DMS114 treated with DMSO at 0.1 percent for 48 hours (cell line): ENCODE measurements at regions not wholly inside any gene's neighbourhood (a gene's known extent, or its start where the extent isn't known, plus 50 kb on each side); places are given as distances from the start of the nearest gene placed in this dataset.

Experiments
- DNase-seq: peaks from one replicate; lab custom pipeline; 2025; ENCODE audit not compliant: unreplicated experiment; lab: John Stamatoyannopoulos, UW

DNA sequence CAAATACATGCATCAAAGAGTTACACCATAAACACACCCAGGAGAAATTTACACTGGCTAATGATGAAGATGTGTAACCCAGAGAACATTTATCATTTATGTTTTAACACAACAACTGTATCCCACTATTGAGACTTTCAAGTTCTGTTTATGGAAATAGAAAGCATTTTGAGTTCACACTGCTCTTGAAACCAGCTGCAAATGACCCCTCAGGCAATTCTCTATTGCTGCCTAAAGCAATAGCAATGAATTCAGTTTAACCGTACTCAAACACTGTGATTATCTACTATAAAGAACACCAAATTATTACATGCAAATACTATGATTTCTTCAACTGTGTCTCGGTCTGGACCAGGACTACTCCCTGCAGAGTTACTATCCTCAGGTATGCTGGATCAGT, 452.7 kb upstream of the NRXN1 start:
- no peak for DNase-seq

DNA sequence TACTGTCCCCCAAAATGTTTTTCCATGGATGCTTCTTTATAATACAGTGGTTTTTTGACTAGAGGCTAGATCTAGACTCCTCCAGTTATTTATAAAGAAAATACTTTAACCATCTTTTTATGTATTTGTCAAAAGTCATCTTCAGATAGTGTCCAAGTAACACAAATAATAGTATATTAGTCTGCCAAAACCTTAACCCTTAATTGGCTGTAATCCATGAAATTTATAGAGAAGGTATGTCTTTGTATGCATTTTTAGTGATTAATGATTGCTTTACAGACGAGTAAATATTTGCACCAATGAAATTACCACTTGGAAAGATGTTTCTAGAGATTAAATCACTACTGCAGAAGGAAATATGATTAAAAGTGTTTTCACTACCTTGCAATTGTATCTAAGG, 451.8 kb upstream of the NRXN1 start:
- no peak for DNase-seq

DNA sequence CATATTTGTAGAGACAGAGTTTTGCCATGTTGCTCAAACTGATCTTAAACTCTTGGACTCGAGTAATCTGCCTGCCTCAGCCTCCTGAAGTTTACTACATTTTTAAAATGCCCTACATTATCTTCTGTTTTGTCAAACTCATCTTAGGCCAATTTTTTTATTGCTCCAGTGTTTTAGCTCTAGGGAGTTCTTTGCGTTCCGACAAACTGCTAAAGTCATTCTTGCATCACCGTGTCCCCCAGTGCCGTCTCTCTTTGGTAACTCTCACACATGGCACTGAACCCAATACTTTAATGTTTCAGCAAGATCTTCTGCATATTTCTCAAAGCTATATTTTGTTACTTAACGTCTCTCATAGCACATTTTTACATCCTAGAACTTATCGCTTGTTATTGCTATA, 440.9 kb upstream of the NRXN1 start:
- no peak for DNase-seq

DNA sequence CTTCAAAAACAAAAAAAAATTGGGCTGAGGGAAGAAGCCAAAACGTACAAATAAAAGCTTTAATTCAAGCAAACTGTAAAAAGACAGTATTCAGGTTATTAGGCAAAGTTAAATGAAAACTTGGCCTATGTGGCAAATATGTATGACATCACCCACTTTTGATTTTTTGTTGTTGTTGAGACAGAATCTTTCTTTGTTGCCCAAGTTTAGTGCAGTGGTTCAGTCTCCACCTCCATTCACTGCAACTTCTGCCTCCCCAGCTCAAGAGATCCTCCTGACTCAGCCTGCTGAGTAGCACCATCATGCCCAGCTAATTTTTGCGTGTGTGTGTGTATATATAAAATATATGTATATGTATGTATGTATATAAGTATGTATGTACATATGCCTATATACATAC, 440.4 kb upstream of the NRXN1 start:
- DNase-seq, result no peak

DNA sequence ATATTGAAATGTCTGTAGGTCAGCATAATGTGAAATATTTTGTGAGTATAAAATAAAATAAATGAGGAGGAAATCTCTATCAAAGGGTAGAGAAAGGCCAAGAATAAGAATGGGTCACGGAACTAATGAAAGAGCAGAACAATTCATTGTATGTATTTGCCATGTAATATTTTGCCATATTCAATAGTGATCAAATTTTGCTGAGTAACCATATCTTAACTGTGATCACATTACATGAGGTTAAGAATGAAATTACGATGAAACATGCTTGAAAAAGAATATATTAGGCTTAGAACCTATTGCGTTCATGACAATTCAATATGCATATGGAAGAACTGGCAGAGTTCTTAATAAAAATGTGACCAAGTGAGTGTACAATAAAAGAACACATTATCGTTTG, 437.2 kb upstream of the NRXN1 start:
- no peak for DNase-seq

DNA sequence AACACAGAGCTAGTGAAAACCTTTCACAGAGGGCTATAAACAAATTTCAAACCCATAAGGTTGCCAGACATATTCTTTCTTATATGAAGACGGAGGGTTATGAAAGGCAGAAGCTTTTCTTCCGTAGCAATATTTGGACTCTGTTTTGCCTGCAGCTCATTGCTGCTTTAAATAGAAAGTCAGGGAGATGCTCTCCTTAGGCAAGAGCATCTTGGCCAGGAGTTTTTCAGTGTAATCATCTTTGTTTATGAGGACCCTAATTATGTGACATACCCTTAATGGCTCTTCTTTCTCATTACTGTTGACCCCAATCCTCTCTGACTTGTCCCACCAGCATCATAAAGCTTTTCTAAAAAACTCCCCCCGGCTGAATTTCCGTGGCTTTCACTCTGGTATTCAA, 433.4 kb upstream of the NRXN1 start:
- no peak for DNase-seq

DNA sequence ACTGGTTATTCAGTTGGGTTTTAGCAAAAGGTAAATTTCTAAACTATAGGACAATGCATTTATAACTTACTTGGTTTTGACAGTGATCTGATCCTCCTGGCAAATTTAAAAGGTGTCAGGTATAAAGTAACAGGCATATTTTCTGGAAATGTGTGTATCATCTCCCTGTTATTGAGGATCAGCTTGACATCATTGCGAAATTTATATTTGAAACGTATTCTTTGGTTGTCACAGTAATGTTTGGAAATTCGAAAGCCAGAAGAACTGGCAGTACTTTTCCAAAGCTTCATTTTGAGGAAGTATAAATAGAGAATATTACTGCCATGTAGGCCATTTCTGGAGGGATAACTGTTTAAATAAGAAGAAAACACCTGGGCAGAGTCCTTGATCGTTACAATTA, 422.2 kb upstream of the NRXN1 start:
- no peak for DNase-seq

DNA sequence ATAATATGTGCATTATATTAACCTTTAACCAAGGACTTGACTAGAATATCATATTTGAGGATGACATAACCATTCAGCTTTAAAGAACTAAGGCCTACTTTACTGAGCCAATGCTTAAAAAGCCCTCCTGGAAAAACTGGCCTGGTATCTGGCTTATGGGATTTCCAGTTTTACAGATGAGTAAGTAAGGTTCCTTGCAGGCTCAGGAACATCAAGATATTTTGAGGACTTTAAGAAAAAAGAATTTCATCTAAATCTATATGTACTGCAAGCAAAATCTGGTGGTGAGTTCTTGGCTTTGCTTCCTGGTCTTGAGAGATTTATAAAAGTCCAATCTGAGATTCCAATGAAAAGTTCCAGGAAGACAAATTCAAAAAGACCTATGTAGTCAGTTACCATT, 417.0 kb upstream of the NRXN1 start:
- DNase-seq, result no peak

DNA sequence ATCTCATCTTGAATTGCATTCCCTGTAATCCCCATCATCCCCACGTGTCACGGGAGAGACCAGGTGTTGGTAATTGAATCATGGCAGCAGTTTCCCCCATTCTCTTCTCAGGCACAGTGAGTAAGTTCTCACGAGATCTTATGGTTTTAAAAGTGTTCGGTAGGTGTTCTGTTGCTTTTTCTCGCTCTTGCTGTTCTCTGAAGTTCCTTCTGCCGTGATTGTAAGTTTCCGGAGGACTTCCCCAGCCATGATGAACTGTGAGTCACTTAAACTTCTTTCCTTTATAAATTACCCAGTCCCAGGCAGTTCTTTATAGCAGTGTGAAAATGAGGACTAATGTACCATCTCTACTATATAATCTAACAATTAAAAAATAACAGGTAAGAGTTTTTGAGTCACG, 409.9 kb upstream of the NRXN1 start:
- DNase-seq, result no peak

DNA sequence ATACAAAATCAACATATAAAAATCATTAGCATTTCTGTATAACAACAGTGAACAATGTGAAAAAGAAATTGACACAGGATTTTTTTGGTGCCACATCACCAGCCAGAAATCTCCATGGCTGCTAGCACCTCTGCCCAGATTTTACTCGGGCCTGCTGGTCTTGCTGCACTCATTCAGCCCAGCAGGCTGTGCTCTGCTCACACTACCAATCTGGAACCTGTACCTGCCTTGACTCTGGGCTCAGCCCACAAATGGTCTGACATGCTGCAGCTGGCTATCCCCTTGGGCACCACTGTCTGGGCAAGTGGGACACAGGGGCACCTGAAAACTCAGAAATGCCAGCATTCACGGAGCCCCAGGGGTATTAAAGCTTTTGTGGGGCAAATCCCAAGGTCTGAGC, 392.5 kb upstream of the NRXN1 start:
- no peak for DNase-seq

DNA sequence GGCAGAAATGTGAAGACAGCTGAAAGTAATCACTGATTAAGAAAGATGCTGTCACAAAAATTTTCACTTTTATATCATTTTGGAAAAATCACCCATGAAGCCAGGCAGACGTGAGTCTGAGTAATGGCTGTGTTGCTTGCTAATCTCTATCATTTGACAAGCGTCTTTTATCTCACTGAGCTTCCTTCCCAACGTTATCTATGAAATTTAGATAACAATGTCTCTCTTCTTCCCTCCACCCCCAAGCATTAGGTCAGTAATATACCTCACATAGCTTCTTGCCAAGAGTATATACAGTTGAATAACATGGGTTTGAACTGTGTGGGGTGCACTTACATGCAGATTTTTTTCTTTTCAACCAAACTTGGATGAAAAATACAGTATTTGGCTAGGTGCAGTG, 388.6 kb upstream of the NRXN1 start:
- DNase-seq, result no peak

DNA sequence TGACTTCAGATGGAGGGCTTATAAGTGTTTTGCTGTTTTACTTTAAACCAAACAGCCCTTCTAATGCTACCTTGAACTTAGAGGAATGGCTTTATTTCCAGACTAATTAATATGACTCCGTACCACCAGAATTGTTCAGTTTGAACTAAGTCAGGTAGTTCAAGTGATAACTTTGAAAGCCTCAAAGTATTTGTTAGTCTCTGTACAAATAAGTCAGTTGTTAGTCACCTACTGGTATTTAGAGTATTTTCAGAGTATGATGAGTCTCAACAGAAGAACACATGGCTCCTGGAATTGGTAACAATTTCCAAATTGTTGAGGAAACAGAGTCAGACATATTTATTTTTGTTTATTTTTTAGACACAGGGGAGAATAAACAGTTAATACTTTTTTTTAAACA, 381.8 kb upstream of the NRXN1 start:
- DNase-seq, result no peak

DNA sequence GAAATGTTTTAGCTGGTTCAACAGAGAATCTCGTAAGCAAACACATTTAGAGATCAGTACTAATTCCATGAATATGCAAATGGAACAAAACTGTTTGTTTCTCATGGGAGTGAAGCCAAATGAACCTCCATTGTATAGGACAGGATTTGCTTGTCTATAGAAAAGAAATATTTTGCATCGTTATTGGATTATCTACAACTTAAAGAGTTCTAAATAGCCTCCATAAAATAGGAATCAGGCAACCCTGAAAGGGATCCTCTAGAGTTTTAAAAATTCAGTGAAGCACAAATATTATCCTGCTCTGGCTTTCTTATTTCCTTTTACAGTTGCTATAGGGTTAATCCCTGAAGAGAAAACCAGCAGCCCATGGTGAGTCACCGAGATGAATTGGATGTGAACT, 378.4 kb upstream of the NRXN1 start:
- DNase-seq, result no peak

DNA sequence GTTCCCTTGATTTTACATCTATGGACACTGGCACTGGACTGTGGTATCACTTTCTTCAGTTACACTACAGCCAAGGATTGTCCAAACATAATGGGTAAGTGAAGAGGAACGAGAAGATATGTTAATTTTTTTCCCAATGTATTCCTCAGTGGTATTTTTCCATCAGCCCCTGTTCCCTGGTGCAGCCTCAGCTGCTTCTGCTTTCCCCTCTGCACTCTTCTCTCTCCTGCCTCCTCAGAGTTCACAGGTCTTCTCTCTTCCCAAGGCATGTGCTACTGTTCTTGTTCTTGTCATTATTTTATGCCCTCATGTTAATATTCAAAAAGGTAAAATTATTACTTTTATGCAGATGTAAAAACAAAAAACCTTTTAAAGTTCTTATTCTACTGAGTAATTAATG, 378.0 kb upstream of the NRXN1 start:
- no peak for DNase-seq

DNA sequence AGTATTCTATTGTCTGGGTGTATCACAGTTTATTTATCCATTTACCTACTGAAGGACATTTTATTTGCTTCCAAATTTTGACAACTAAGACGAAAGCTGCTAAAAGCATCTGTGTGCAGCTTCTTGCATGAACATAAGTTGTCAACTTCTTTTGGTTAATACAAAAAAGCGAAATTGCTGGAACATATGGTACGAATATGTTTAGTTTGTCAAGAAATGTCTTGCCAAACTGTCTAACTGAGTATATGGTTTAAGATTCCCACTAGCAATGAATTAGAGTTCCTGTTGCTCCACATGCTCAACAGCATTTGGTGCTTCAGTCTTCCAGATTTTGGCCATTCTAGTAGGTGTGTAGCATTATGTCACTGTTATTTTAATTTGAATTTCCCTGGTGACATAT, 372.3 kb upstream of the NRXN1 start:
- DNase-seq, result no peak

DNA sequence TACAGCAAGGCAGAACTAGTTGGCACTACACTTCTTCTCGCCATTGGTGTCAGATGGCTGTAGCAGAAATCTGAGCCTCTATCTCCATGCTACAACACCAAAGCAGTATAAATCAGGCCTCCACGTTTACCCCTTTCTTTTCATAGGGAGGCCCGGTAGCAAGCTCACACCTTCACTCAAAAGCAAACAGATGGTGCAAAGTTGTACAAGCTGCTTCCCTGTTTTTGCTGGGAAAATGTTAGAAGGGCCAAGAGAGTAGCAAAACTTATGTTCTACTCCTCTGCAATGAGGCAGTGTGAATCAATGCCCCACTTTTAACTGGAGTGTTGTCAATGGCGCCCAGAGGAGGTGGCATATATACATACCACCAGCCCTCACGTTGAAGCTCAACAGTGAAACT, 369.6 kb upstream of the NRXN1 start:
- DNase-seq, result no peak

DNA sequence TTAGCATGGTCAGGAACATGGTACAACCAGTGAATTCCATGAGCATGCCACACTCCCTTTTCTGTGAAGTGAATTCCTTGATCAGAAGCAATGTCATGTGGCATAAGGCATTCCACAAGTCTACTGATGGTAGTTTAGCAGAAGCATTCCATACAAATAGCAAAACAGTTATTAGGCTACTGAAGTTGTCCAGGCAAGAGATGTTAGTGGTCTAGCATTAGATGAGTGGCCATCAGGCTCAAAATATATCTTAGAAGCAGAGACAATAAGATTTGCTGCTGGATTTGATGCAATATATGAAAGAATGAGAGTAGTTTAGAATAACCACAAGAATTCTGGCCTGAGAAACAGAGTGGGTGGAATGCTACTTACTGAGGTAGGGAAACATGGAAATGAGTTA, 355.3 kb upstream of the NRXN1 start:
- DNase-seq, result no peak

DNA sequence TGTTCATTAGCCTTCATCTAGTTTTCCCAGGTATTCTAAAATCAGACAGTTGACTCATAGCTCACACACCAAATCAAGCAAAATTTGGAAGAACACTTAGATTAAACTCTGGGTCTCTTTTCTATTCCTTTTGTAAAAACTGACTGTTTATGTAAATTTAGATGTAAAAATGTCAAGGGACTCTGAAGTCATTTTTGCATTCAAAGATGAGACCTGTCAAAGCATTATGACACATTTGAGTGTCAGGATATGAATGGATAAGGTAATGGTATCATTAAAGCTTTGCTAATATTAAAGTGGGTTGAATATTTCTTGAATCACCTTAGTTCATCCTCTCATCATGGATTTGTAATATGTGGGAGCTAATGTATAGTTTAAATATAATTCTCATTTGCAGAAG, 348.1 kb upstream of the NRXN1 start:
- DNase-seq, result no peak

DNA sequence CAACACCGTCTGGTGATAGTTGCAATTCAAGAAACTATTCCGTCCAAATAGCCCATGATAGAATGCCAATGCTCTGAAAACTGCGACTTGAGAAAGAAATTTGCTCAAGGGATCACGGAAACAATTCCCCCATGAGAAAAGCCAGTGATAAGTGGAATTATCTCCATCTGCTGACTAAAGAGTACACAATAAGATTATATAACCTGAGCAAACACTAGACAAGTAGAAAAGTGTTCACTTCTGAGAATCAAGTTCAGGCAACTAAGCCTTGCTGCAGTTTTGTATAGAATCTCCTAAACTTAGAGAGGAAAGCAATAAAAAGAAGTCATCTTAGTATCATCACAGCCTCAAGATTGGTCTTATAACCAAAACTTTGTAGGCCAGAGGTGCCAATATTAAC, 336.3 kb upstream of the NRXN1 start:
- DNase-seq, result no peak

DNA sequence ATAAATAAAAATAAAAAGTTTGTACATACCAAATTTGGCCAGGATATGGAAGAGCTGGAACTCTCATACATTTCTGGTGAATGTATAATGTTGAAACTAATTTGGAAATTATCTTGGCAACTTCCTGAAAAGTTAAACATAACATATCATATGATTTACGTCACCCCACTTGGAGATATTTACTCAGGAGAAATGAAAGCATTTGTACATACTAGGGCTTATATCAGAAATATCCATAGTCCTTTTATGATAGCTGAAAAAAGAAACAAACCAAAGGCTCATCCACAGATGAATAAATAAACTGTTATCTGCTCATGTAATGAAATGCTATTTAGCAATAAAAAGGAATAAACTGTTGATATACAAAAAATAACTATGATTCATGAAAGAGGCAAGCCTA, 318.2 kb upstream of the NRXN1 start:
- no peak for DNase-seq

DNA sequence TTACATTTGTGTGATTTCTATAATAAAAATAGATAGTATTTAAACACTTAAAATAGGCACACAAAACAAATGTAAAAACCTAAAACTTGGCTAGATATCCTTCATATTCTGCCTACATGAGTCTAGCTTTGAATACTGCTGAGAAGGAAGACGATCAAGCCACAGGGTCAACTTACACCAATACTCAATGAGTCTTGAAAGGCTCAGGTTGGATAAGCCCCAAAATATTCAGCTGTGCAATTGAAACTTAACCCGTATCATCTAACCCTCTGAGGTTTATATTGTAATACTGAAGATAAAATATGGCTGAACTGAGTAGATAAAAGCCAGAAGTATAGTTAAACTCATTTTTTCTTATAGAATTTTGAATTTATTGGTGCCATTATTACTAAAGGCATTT, 313.0 kb upstream of the NRXN1 start:
- no peak for DNase-seq

DNA sequence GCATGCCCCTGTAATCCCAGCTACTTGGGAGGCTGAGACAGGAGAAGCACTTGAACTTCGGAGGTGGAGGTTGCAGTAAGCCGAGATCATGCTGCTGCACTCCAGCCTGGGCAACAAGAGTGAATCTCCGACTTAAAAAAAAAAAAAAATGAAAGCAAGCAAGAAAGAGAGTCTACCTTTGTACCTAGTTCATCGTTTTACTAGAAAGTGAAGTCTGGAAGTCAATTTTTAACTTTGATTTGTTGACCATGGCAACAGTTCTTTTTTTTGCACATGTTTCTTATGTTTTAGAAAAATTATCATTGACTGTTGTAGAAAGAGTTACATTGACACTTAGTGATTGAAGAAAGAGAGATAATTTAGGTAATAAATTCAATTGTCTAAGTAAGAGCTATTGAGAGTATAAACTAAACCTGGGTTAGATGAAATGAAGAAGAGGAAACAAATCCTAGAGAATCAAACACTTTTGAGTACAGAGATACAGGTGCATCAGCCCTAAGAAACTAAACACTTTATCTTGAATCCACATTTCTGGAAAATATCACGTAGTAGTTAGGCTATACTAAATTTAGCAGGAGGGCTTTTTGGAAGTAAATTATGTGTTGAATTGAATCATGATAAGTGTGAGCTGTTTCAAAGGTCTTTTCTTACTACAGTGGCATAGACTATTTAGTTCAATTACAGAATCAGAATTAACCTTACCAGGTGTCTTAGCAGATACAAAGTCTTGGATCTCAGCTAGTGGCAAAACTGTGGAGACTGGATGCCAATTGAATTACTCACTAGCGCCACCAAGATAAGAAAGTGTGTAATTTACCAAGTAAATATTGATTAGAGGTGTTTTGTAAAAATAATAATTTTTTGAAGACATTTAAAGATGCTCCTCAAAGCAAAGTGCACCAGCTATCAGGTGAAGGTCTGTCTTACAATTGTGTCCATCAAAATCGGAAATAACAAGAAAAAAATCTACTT, 303.4 kb upstream of the NRXN1 start:
- no peak for DNase-seq

DNA sequence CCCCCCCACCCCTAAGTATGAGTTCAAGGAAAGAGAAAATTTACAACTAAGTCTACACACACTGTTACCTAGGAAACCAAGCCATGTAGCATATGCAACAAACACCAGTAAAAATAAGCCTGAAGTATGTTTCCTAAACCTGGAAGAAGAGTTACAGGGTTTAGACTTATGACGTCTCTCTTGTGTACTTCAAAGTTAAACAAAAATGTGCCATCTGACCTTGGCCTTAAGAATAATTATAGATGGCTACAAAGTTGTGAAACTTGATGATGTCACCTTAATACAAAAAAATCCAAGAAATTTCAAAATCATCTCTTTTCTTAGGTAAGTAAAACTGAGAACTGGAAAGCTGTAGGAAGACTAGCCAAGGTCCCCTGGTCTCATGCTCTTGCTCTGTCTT, 297.6 kb upstream of the NRXN1 start:
- DNase-seq, result no peak
